ENCODE measurements at regions not wholly inside any gene's neighbourhood (a gene's known extent, or its start where the extent isn't known, plus 50 kb on each side); places are given as distances from the start of the nearest gene placed in this dataset.
A peak's percentile ranks its signal among the peaks of the same experiment; 100 is the strongest.

- Histone ChIP-seq H3K27me3 (ENCODE audit: insufficient read depth, low read length) (no peaks in the 10 kb centered on the region), H3K4me1 (ENCODE audit: control insufficient read depth in 1 of 2, insufficient read depth in 2 of 2, low read length in 2 of 2) (no peaks in the 10 kb centered on the region), H3K79me1 (ENCODE audit: low read length) (no peaks in the 10 kb centered on the region), H3K23ac (ENCODE audit: low read length) (no peak overlapping the region), H4K8ac (ENCODE audit: low read depth, low read length) (no peak overlapping the region), H3K4ac (ENCODE audit: low read depth, low read length) (no peak overlapping the region), H2BK120ac (ENCODE audit: insufficient read depth, low read length, poor library complexity) (no peak overlapping the region), H3K9ac (ENCODE audit: low read length) (no peak overlapping the region), H3K4me3 (ENCODE audit: low read depth, low read length) (no peak overlapping the region), H2AFZ (ENCODE audit: insufficient read depth, low read length, poor library complexity) (no peak overlapping the region), H4K12ac (ENCODE audit: low read depth, low read length) (no peak overlapping the region), H3K36me3 (ENCODE audit: control insufficient read depth in 1 of 2, insufficient read depth in 2 of 2, low read length in 2 of 2) (no peaks in the 10 kb centered on the region), H4K91ac (ENCODE audit: low read depth, low read length) (no peak overlapping the region), H3K79me2 (ENCODE audit: control insufficient read depth, insufficient read depth, low read length, poor library complexity) (no peaks in the 10 kb centered on the region), H3K27ac (ENCODE audit: low read depth, low read length) (no peak overlapping the region), H2BK5ac (ENCODE audit: low read depth, low read length, poor library complexity) (no peak overlapping the region), H3K14ac (ENCODE audit: low read length) (no peak overlapping the region), H2BK12ac (ENCODE audit: low read length) (no peak overlapping the region), H3K18ac (ENCODE audit: low read length) (no peak overlapping the region), H2AK5ac (ENCODE audit: low read length) (no peak overlapping the region), H3K9me3 (ENCODE audit: insufficient read depth, low read depth, low read length) (no peaks in the 10 kb centered on the region), H3K4me2 (ENCODE audit: low read length) (no peak overlapping the region)
- 100% methylated on average over 1 of the region's 2 CpGs for WGBS (ENCODE audit: extremely low coverage, insufficient coverage, insufficient read length)
- peak in 1 of 2 donors; percentile 23 for DNase-seq
Measured at GRCh38 chr13:33577007-33577406, 240.9 kb upstream of the RFC3 start.

GRCh38 chr13:33578786-33579185, 239.2 kb upstream of the RFC3 start:
- Histone ChIP-seq H4K12ac (ENCODE audit: low read depth, low read length) (no peak overlapping the region), H3K4ac (ENCODE audit: low read depth, low read length) (no peak overlapping the region), H3K79me2 (ENCODE audit: control insufficient read depth, insufficient read depth, low read length, poor library complexity) (no peaks in the 10 kb centered on the region), H3K4me3 (ENCODE audit: low read depth, low read length) (no peak overlapping the region), H2AK5ac (ENCODE audit: low read length) (no peak overlapping the region), H2AFZ (ENCODE audit: insufficient read depth, low read length, poor library complexity) (no peak overlapping the region), H2BK12ac (ENCODE audit: low read length) (no peak overlapping the region), H2BK5ac (ENCODE audit: low read depth, low read length, poor library complexity) (no peak overlapping the region), H3K4me1 (ENCODE audit: control insufficient read depth in 1 of 2, insufficient read depth in 2 of 2, low read length in 2 of 2) (no peaks in the 10 kb centered on the region), H3K4me2 (ENCODE audit: low read length) (no peak overlapping the region), H3K23ac (ENCODE audit: low read length) (no peak overlapping the region), H3K27ac (ENCODE audit: low read depth, low read length) (no peak overlapping the region), H4K91ac (ENCODE audit: low read depth, low read length) (no peak overlapping the region), H4K8ac (ENCODE audit: low read depth, low read length) (no peak overlapping the region), H3K27me3 (ENCODE audit: insufficient read depth, low read length) (no peaks in the 10 kb centered on the region), H3K79me1 (ENCODE audit: low read length) (no peaks in the 10 kb centered on the region), H3K9ac (ENCODE audit: low read length) (no peak overlapping the region), H3K9me3 (ENCODE audit: insufficient read depth, low read depth, low read length) (no peaks in the 10 kb centered on the region), H3K14ac (ENCODE audit: low read length) (no peak overlapping the region), H3K18ac (ENCODE audit: low read length) (no peak overlapping the region), H3K36me3 (ENCODE audit: control insufficient read depth in 1 of 2, insufficient read depth in 2 of 2, low read length in 2 of 2) (no peaks in the 10 kb centered on the region), H2BK120ac (ENCODE audit: insufficient read depth, low read length, poor library complexity) (no peak overlapping the region)
- no peak for DNase-seq
- no CpG with 5 or more reads among the region's 2 CpGs for WGBS (ENCODE audit: extremely low coverage, insufficient coverage, insufficient read length)

DNA sequence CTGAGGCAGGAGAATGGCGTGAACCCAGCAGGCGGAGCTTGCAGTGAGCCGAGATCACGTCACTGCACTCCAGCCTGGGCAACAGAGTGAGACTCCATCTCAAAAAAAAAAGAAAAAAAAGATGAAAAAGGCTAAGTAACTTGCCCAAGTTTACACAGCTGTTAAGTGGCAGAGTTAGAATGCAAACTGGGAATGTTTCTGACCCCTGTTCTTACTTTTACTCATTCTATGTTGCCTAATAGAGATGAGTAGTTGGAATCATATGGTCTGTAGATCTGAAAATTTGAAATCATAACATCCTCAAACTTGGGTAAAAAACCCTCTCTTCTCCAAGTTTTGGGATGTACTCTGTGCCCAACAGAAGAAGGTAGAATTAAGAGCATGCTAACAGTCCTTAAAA, 235.8 kb upstream of the RFC3 start:
- H3K36me3 ChIP-seq (ENCODE audit: control insufficient read depth in 1 of 2, insufficient read depth in 2 of 2, low read length in 2 of 2), result no peaks in the 10 kb centered on the region
- H4K91ac ChIP-seq (ENCODE audit: low read depth, low read length), result no peak overlapping the region
- H3K79me1 ChIP-seq (ENCODE audit: low read length), result no peaks in the 10 kb centered on the region
- H4K12ac ChIP-seq (ENCODE audit: low read depth, low read length), result no peak overlapping the region
- H2AK5ac ChIP-seq (ENCODE audit: low read length), result no peak overlapping the region
- no peak overlapping the region for H2BK5ac ChIP-seq (ENCODE audit: low read depth, low read length, poor library complexity)
- no peak overlapping the region for H4K8ac ChIP-seq (ENCODE audit: low read depth, low read length)
- WGBS (ENCODE audit: extremely low coverage, insufficient coverage, insufficient read length), result no CpG with 5 or more reads among the region's 4 CpGs
- DNase-seq, result no peak
- no peaks in the 10 kb centered on the region for H3K9me3 ChIP-seq (ENCODE audit: insufficient read depth, low read depth, low read length)
- H3K4ac ChIP-seq (ENCODE audit: low read depth, low read length), result no peak overlapping the region
- H3K4me2 ChIP-seq (ENCODE audit: low read length), result no peak overlapping the region
- H3K14ac ChIP-seq (ENCODE audit: low read length), result no peak overlapping the region
- H3K27me3 ChIP-seq (ENCODE audit: insufficient read depth, low read length), result no peaks in the 10 kb centered on the region
- no peak overlapping the region for H3K4me3 ChIP-seq (ENCODE audit: low read depth, low read length)
- no peaks in the 10 kb centered on the region for H3K79me2 ChIP-seq (ENCODE audit: control insufficient read depth, insufficient read depth, low read length, poor library complexity)
- no peak overlapping the region for H3K18ac ChIP-seq (ENCODE audit: low read length)
- no peaks in the 10 kb centered on the region for H3K4me1 ChIP-seq (ENCODE audit: control insufficient read depth in 1 of 2, insufficient read depth in 2 of 2, low read length in 2 of 2)
- H2AFZ ChIP-seq (ENCODE audit: insufficient read depth, low read length, poor library complexity), result no peak overlapping the region
- no peak overlapping the region for H3K9ac ChIP-seq (ENCODE audit: low read length)
- no peak overlapping the region for H2BK12ac ChIP-seq (ENCODE audit: low read length)
- no peak overlapping the region for H2BK120ac ChIP-seq (ENCODE audit: insufficient read depth, low read length, poor library complexity)
- no peak overlapping the region for H3K23ac ChIP-seq (ENCODE audit: low read length)
- H3K27ac ChIP-seq (ENCODE audit: low read depth, low read length), result no peak overlapping the region

GRCh38 chr13:33583398-33583797, 234.6 kb upstream of the RFC3 start:
- Histone ChIP-seq H2BK12ac (ENCODE audit: low read length) (no peak overlapping the region), H3K18ac (ENCODE audit: low read length) (no peak overlapping the region), H3K4ac (ENCODE audit: low read depth, low read length) (no peak overlapping the region), H3K27ac (ENCODE audit: low read depth, low read length) (no peak overlapping the region), H3K79me2 (ENCODE audit: control insufficient read depth, insufficient read depth, low read length, poor library complexity) (no peaks in the 10 kb centered on the region), H2AK5ac (ENCODE audit: low read length) (no peak overlapping the region), H3K4me1 (ENCODE audit: control insufficient read depth in 1 of 2, insufficient read depth in 2 of 2, low read length in 2 of 2) (no peaks in the 10 kb centered on the region), H3K4me2 (ENCODE audit: low read length) (no peak overlapping the region), H3K9ac (ENCODE audit: low read length) (no peak overlapping the region), H4K8ac (ENCODE audit: low read depth, low read length) (no peak overlapping the region), H3K27me3 (ENCODE audit: insufficient read depth, low read length) (no peaks in the 10 kb centered on the region), H3K23ac (ENCODE audit: low read length) (no peak overlapping the region), H4K91ac (ENCODE audit: low read depth, low read length) (no peak overlapping the region), H2BK5ac (ENCODE audit: low read depth, low read length, poor library complexity) (no peak overlapping the region), H3K9me3 (ENCODE audit: insufficient read depth, low read depth, low read length) (no peaks in the 10 kb centered on the region), H2AFZ (ENCODE audit: insufficient read depth, low read length, poor library complexity) (no peak overlapping the region), H3K4me3 (ENCODE audit: low read depth, low read length) (no peak overlapping the region), H2BK120ac (ENCODE audit: insufficient read depth, low read length, poor library complexity) (no peak overlapping the region), H3K79me1 (ENCODE audit: low read length) (no peaks in the 10 kb centered on the region), H3K36me3 (ENCODE audit: control insufficient read depth in 1 of 2, insufficient read depth in 2 of 2, low read length in 2 of 2) (no peaks in the 10 kb centered on the region), H3K14ac (ENCODE audit: low read length) (no peak overlapping the region), H4K12ac (ENCODE audit: low read depth, low read length) (no peak overlapping the region)
- WGBS (ENCODE audit: extremely low coverage, insufficient coverage, insufficient read length), result no CpG with 5 or more reads among the region's 2 CpGs
- DNase-seq, result no peak

Data from trophoblast cell (in vitro differentiated cells and primary cell).